ENCODE measurements at regions not wholly inside any gene's neighbourhood (a gene's known extent, or its start where the extent isn't known, plus 50 kb on each side); places are given as distances from the start of the nearest gene placed in this dataset.

GRCh38 chr17:20920095-20920814 lies 122.6 kb downstream of the USP22 start:
- TF ChIP-seq CTCF (conservative IDR thresholded peaks at IDR 0.05; ENCODE audit: low read depth, low read length) = no peak
- no peak overlapping the region for H3K4me3 ChIP-seq (ENCODE audit: low read length)
- no peak for DNase-seq (ENCODE audit: low read depth)

GRCh38 chr17:20920815-20921199 lies 122.0 kb downstream of the USP22 start:
- H3K4me3 ChIP-seq (ENCODE audit: low read length) = no peak overlapping the region
- no peak for TF ChIP-seq CTCF (conservative IDR thresholded peaks at IDR 0.05; ENCODE audit: low read depth, low read length)
- no peak for DNase-seq (ENCODE audit: low read depth)

GRCh38 chr17:20922128-20922670 lies 120.6 kb downstream of the USP22 start:
- DNase-seq (ENCODE audit: low read depth) = no peak
- TF ChIP-seq CTCF (conservative IDR thresholded peaks at IDR 0.05; ENCODE audit: low read depth, low read length) = no peak
- no peak overlapping the region for H3K4me3 ChIP-seq (ENCODE audit: low read length)

- no peak for DNase-seq (ENCODE audit: low read depth)
- H3K4me3 ChIP-seq (ENCODE audit: low read length) = no peak overlapping the region
- TF ChIP-seq CTCF (conservative IDR thresholded peaks at IDR 0.05; ENCODE audit: low read depth, low read length) = no peak
These were observed 118.5 kb downstream of the USP22 start for GRCh38 chr17:20924306-20924705.

GRCh38 chr17:20925091-20925490 lies 117.7 kb downstream of the USP22 start:
- DNase-seq (ENCODE audit: low read depth) = no peak
- H3K4me3 ChIP-seq (ENCODE audit: low read length) = no peak overlapping the region
- TF ChIP-seq CTCF (conservative IDR thresholded peaks at IDR 0.05; ENCODE audit: low read depth, low read length) = no peak

- no peak for TF ChIP-seq CTCF (conservative IDR thresholded peaks at IDR 0.05; ENCODE audit: low read depth, low read length)
- DNase-seq (ENCODE audit: low read depth) = no peak
- no peak overlapping the region for H3K4me3 ChIP-seq (ENCODE audit: low read length)
These were observed 116.9 kb downstream of the USP22 start for GRCh38 chr17:20925954-20926353.

GRCh38 chr17:20926532-20926931 lies 116.3 kb downstream of the USP22 start:
- no peak overlapping the region for H3K4me3 ChIP-seq (ENCODE audit: low read length)
- DNase-seq (ENCODE audit: low read depth) = no peak
- no peak for TF ChIP-seq CTCF (conservative IDR thresholded peaks at IDR 0.05; ENCODE audit: low read depth, low read length)

Data from retinal pigment epithelial cell (primary cell).